ENCODE measurements at regions not wholly inside any gene's neighbourhood (a gene's known extent, or its start where the extent isn't known, plus 50 kb on each side); places are given as distances from the start of the nearest gene placed in this dataset.

GRCh38 chr19:28285917-28286316 lies 927.0 kb downstream of the UQCRFS1 start:
- FAIRE-seq = no peak

GRCh38 chr19:28285078-28285477 lies 927.9 kb downstream of the UQCRFS1 start:
- TF ChIP-seq PAX5 (IDR thresholded peaks at IDR 0.05; ENCODE audit: insufficient read depth, low read length, severe bottlenecking) = no peak
- no peak for FAIRE-seq

More at GRCh38 chr19:28285917-28286316, 927.0 kb downstream of the UQCRFS1 start:
- TF ChIP-seq SPI1 (IDR thresholded peaks at IDR 0.05; ENCODE audit: low read depth, low read length) = no peak
- no peak for TF ChIP-seq POLR2A (IDR thresholded peaks at IDR 0.05; ENCODE audit: low read depth, low read length)
- no peak for TF ChIP-seq POU2F2 (IDR thresholded peaks at IDR 0.05; ENCODE audit: low read depth, low read length)
- no peak for TF ChIP-seq POLR2AphosphoS5 (IDR thresholded peaks at IDR 0.05; ENCODE audit: low read depth, low read length)
- no peak for TF ChIP-seq PAX5 (IDR thresholded peaks at IDR 0.05; ENCODE audit: insufficient read depth, low read length, severe bottlenecking)
- TF ChIP-seq TAF1 (IDR thresholded peaks at IDR 0.05; ENCODE audit: low read depth, low read length) = no peak
- DNase-seq (ENCODE audit: insufficient read length, low spot score) = no peak

GRCh38 chr19:28284389-28284788 lies 928.6 kb downstream of the UQCRFS1 start:
- DNase-seq (ENCODE audit: insufficient read length, low spot score) = no peak
- TF ChIP-seq POU2F2 (IDR thresholded peaks at IDR 0.05; ENCODE audit: low read depth, low read length) (no peak), POLR2A (IDR thresholded peaks at IDR 0.05; ENCODE audit: low read depth, low read length) (no peak), SPI1 (IDR thresholded peaks at IDR 0.05; ENCODE audit: low read depth, low read length) (no peak), PAX5 (IDR thresholded peaks at IDR 0.05; ENCODE audit: insufficient read depth, low read length, severe bottlenecking) (no peak), TAF1 (IDR thresholded peaks at IDR 0.05; ENCODE audit: low read depth, low read length) (no peak), POLR2AphosphoS5 (IDR thresholded peaks at IDR 0.05; ENCODE audit: low read depth, low read length) (no peak)
- FAIRE-seq = no peak

More at GRCh38 chr19:28285078-28285477, 927.9 kb downstream of the UQCRFS1 start:
- no peak for DNase-seq (ENCODE audit: insufficient read length, low spot score)

GRCh38 chr19:28283592-28283991 lies 929.4 kb downstream of the UQCRFS1 start:
- FAIRE-seq (no peak), DNase-seq (ENCODE audit: insufficient read length, low spot score) (no peak)
- TF ChIP-seq TAF1 (IDR thresholded peaks at IDR 0.05; ENCODE audit: low read depth, low read length) (no peak), PAX5 (IDR thresholded peaks at IDR 0.05; ENCODE audit: insufficient read depth, low read length, severe bottlenecking) (no peak), POU2F2 (IDR thresholded peaks at IDR 0.05; ENCODE audit: low read depth, low read length) (no peak), POLR2AphosphoS5 (IDR thresholded peaks at IDR 0.05; ENCODE audit: low read depth, low read length) (no peak), SPI1 (IDR thresholded peaks at IDR 0.05; ENCODE audit: low read depth, low read length) (no peak), POLR2A (IDR thresholded peaks at IDR 0.05; ENCODE audit: low read depth, low read length) (no peak)

GRCh38 chr19:28281676-28282075 lies 931.3 kb downstream of the UQCRFS1 start:
- TF ChIP-seq PAX5 (IDR thresholded peaks at IDR 0.05; ENCODE audit: insufficient read depth, low read length, severe bottlenecking) (no peak), POU2F2 (IDR thresholded peaks at IDR 0.05; ENCODE audit: low read depth, low read length) (no peak), POLR2A (IDR thresholded peaks at IDR 0.05; ENCODE audit: low read depth, low read length) (no peak)
- DNase-seq (ENCODE audit: insufficient read length, low spot score) (no peak), FAIRE-seq (no peak)

GRCh38 chr19:28264556-28264955 lies 948.4 kb downstream of the UQCRFS1 start:
- TF ChIP-seq TAF1 (IDR thresholded peaks at IDR 0.05; ENCODE audit: low read depth, low read length) = no peak
- TF ChIP-seq SPI1 (IDR thresholded peaks at IDR 0.05; ENCODE audit: low read depth, low read length) = no peak
- no peak for TF ChIP-seq PAX5 (IDR thresholded peaks at IDR 0.05; ENCODE audit: insufficient read depth, low read length, severe bottlenecking)
- no peak for TF ChIP-seq POU2F2 (IDR thresholded peaks at IDR 0.05; ENCODE audit: low read depth, low read length)
- no peak for TF ChIP-seq POLR2A (IDR thresholded peaks at IDR 0.05; ENCODE audit: low read depth, low read length)
- no peak for TF ChIP-seq POLR2AphosphoS5 (IDR thresholded peaks at IDR 0.05; ENCODE audit: low read depth, low read length)
- FAIRE-seq (no peak), DNase-seq (ENCODE audit: insufficient read length, low spot score) (no peak)

- FAIRE-seq (no peak), DNase-seq (ENCODE audit: insufficient read length, low spot score) (no peak)
- TF ChIP-seq PAX5 (IDR thresholded peaks at IDR 0.05; ENCODE audit: insufficient read depth, low read length, severe bottlenecking) = no peak
- no peak for TF ChIP-seq POLR2A (IDR thresholded peaks at IDR 0.05; ENCODE audit: low read depth, low read length)
- no peak for TF ChIP-seq POU2F2 (IDR thresholded peaks at IDR 0.05; ENCODE audit: low read depth, low read length)
- TF ChIP-seq POLR2AphosphoS5 (IDR thresholded peaks at IDR 0.05; ENCODE audit: low read depth, low read length) = no peak
- TF ChIP-seq SPI1 (IDR thresholded peaks at IDR 0.05; ENCODE audit: low read depth, low read length) = no peak
- TF ChIP-seq TAF1 (IDR thresholded peaks at IDR 0.05; ENCODE audit: low read depth, low read length) = no peak
Observed at GRCh38 chr19:28258829-28259228, 954.1 kb downstream of the UQCRFS1 start.

GRCh38 chr19:28257396-28257795 lies 955.6 kb downstream of the UQCRFS1 start:
- no peak for TF ChIP-seq PAX5 (IDR thresholded peaks at IDR 0.05; ENCODE audit: insufficient read depth, low read length, severe bottlenecking)
- TF ChIP-seq SPI1 (IDR thresholded peaks at IDR 0.05; ENCODE audit: low read depth, low read length) = no peak
- no peak for TF ChIP-seq POLR2AphosphoS5 (IDR thresholded peaks at IDR 0.05; ENCODE audit: low read depth, low read length)
- TF ChIP-seq TAF1 (IDR thresholded peaks at IDR 0.05; ENCODE audit: low read depth, low read length) = no peak
- no peak for FAIRE-seq
- no peak for DNase-seq (ENCODE audit: insufficient read length, low spot score)

GRCh38 chr19:28247243-28247642 lies 965.7 kb downstream of the UQCRFS1 start:
- no peak for FAIRE-seq
- TF ChIP-seq PAX5 (IDR thresholded peaks at IDR 0.05; ENCODE audit: insufficient read depth, low read length, severe bottlenecking) (no peak), POLR2A (IDR thresholded peaks at IDR 0.05; ENCODE audit: low read depth, low read length) (no peak), SPI1 (IDR thresholded peaks at IDR 0.05; ENCODE audit: low read depth, low read length) (no peak), TAF1 (IDR thresholded peaks at IDR 0.05; ENCODE audit: low read depth, low read length) (no peak), POLR2AphosphoS5 (IDR thresholded peaks at IDR 0.05; ENCODE audit: low read depth, low read length) (no peak), POU2F2 (IDR thresholded peaks at IDR 0.05; ENCODE audit: low read depth, low read length) (no peak)

GRCh38 chr19:28245937-28246336 lies 967.0 kb downstream of the UQCRFS1 start:
- FAIRE-seq (no peak), DNase-seq (ENCODE audit: insufficient read length, low spot score) (no peak)
- TF ChIP-seq POLR2A (IDR thresholded peaks at IDR 0.05; ENCODE audit: low read depth, low read length) = no peak
- no peak for TF ChIP-seq POLR2AphosphoS5 (IDR thresholded peaks at IDR 0.05; ENCODE audit: low read depth, low read length)
- TF ChIP-seq POU2F2 (IDR thresholded peaks at IDR 0.05; ENCODE audit: low read depth, low read length) = no peak
- no peak for TF ChIP-seq PAX5 (IDR thresholded peaks at IDR 0.05; ENCODE audit: insufficient read depth, low read length, severe bottlenecking)
- TF ChIP-seq SPI1 (IDR thresholded peaks at IDR 0.05; ENCODE audit: low read depth, low read length) = no peak
- no peak for TF ChIP-seq TAF1 (IDR thresholded peaks at IDR 0.05; ENCODE audit: low read depth, low read length)

More at GRCh38 chr19:28247243-28247642, 965.7 kb downstream of the UQCRFS1 start:
- DNase-seq (ENCODE audit: insufficient read length, low spot score) = no peak

All from GM12891 (cell line).